NAMALWA (cell line): ENCODE measurements at regions not wholly inside any gene's neighbourhood (a gene's known extent, or its start where the extent isn't known, plus 50 kb on each side); places are given as distances from the start of the nearest gene placed in this dataset.
A peak's percentile ranks its signal among the peaks of the same experiment; 100 is the strongest.

Experiments
- DNase-seq: peaks from one replicate; pipeline ENCODE4 v3.0.0-alpha.2; 2015; ENCODE audit warnings: low spot score

GRCh38 chrX:23540532-23540931, 126.8 kb upstream of the PRDX4 start:
- DNase-seq: no peak

GRCh38 chrX:23548164-23548563, 119.1 kb upstream of the PRDX4 start:
- no peak for DNase-seq

- DNase-seq: no peak
Measured at GRCh38 chrX:23552303-23552702, 115.0 kb upstream of the PRDX4 start.

GRCh38 chrX:23554304-23554703, 113.0 kb upstream of the PRDX4 start:
- DNase-seq: peak; percentile 30

- DNase-seq: peak; percentile 1
Measured at GRCh38 chrX:23557070-23557469, 110.2 kb upstream of the PRDX4 start.

GRCh38 chrX:23559975-23560374, 107.3 kb upstream of the PRDX4 start:
- peak; percentile 34 for DNase-seq

- no peak for DNase-seq
Measured at GRCh38 chrX:23570674-23571343, 96.5 kb upstream of the PRDX4 start.

GRCh38 chrX:23575281-23575680, 92.0 kb upstream of the PRDX4 start:
- no peak for DNase-seq

GRCh38 chrX:23578079-23578478, 89.2 kb upstream of the PRDX4 start:
- DNase-seq: no peak

GRCh38 chrX:23589496-23589895, 77.8 kb upstream of the PRDX4 start:
- DNase-seq: no peak

GRCh38 chrX:23592741-23593140, 74.6 kb upstream of the PRDX4 start:
- no peak for DNase-seq

GRCh38 chrX:23598575-23598974, 68.7 kb upstream of the PRDX4 start:
- DNase-seq: no peak

- DNase-seq: no peak
Measured at GRCh38 chrX:23603501-23603900, 63.8 kb upstream of the PRDX4 start.

GRCh38 chrX:23610495-23610894, 56.8 kb upstream of the PRDX4 start:
- DNase-seq: no peak

- no peak for DNase-seq
Measured at GRCh38 chrX:23612846-23613245, 54.4 kb upstream of the PRDX4 start.

- DNase-seq: peak; percentile 24
Measured at GRCh38 chrX:23616361-23616760, 50.9 kb upstream of the PRDX4 start.
